Activated CD8-positive, alpha-beta T cell treated with anti-CD3 and anti-CD28 coated beads for 36 hours (primary cell): ENCODE measurements at regions not wholly inside any gene's neighbourhood (a gene's known extent, or its start where the extent isn't known, plus 50 kb on each side); places are given as distances from the start of the nearest gene placed in this dataset.

Experiments
- ATAC-seq: fragments of 200-7000 bp; cut with Tn5 transposase; one replicate; pipeline ENCODE4 v1.10.0; 2021; ENCODE audit warnings: mild to moderate bottlenecking, moderate library complexity
- CTCF ChIA-PET: fragments of 350-600 bp; sonication (Branson Sonifier 250); formaldehyde crosslinking; loops from one replicate; lab custom pipeline; 2021; ENCODE audit warnings: antibody characterized with exemption; lab: Charles Lee
- POLR2A ChIA-PET: fragments of 350-600 bp; sonication (Branson Sonifier 250); formaldehyde crosslinking; loops from one replicate; lab custom pipeline; 2021; ENCODE audit warnings: antibody characterized with exemption; lab: Charles Lee
- DNase-seq: peaks from one replicate; pipeline ENCODE4 v3.0.0-alpha.2; 2020
- H3K27ac Mint-ChIP-seq: one replicate; pipeline ENCODE4 v1.8.0; 2021; ENCODE audit warnings: mild to moderate bottlenecking, mixed read lengths
- H3K27me3 Mint-ChIP-seq: one replicate; pipeline ENCODE4 v1.8.0; 2021; ENCODE audit warnings: mixed read lengths
- H3K36me3 Mint-ChIP-seq: one replicate; pipeline ENCODE4 v1.8.0; 2021; ENCODE audit warnings: low read depth, mixed read lengths
- H3K4me1 Mint-ChIP-seq: one replicate; pipeline ENCODE4 v1.8.0; 2021; ENCODE audit warnings: low read depth, mixed read lengths
- H3K4me3 Mint-ChIP-seq: one replicate; pipeline ENCODE4 v1.8.0; 2021; ENCODE audit warnings: mild to moderate bottlenecking, moderate library complexity, mixed read lengths
- H3K9me3 Mint-ChIP-seq: one replicate; pipeline ENCODE4 v1.8.0; 2021; ENCODE audit warnings: mixed read lengths
- intact Hi-C: fragments of 100-400 bp; cut with micrococcal nuclease; formaldehyde crosslinking; loops from one replicate; pipeline ENCODE4 v1.10.0; 2022
- TF ChIP-seq, protein P1 (sequence below): fragments of 200-600 bp; IDR thresholded peaks from one replicate; pipeline ENCODE4 v1.8.0; 2022; ENCODE audit warnings: antibody characterized with exemption, mild to moderate bottlenecking

DNA sequence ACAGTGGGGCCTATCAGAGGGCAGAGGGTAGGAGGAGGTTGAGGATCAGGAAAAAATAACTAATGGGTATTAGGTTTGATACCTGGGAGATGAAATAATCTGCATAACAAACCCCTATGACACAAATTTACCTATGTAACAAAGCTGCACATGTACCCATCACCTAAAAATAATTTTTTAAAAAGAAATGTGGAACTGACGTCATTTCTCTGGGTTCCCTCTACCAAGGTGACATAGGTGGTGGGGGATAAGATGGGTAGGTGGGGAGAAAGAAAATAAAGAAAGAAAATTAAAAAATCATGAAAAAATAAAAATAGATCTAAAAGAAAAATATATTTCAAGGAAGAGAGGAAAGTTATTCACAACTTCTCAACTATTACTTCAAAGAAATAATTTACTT lies 153.1 kb upstream of the SORCS1 start:
- Mint-ChIP-seq H3K9me3 (peaks cover 7% of the 10 kb centered on the region), H3K36me3 (no peaks in the 10 kb centered on the region), H3K27ac (no peak overlapping the region), H3K4me1 (no peaks in the 10 kb centered on the region), H3K27me3 (no peaks in the 10 kb centered on the region), H3K4me3 (no peak overlapping the region)
- ChIA-PET POLR2A (no interaction called here), CTCF (no interaction called here)
- no peak for DNase-seq
- TF ChIP-seq, protein P1, sequence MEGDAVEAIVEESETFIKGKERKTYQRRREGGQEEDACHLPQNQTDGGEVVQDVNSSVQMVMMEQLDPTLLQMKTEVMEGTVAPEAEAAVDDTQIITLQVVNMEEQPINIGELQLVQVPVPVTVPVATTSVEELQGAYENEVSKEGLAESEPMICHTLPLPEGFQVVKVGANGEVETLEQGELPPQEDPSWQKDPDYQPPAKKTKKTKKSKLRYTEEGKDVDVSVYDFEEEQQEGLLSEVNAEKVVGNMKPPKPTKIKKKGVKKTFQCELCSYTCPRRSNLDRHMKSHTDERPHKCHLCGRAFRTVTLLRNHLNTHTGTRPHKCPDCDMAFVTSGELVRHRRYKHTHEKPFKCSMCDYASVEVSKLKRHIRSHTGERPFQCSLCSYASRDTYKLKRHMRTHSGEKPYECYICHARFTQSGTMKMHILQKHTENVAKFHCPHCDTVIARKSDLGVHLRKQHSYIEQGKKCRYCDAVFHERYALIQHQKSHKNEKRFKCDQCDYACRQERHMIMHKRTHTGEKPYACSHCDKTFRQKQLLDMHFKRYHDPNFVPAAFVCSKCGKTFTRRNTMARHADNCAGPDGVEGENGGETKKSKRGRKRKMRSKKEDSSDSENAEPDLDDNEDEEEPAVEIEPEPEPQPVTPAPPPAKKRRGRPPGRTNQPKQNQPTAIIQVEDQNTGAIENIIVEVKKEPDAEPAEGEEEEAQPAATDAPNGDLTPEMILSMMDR, result no peak
- intact Hi-C loops, result no loop called here
- ATAC-seq, result no peak

DNA sequence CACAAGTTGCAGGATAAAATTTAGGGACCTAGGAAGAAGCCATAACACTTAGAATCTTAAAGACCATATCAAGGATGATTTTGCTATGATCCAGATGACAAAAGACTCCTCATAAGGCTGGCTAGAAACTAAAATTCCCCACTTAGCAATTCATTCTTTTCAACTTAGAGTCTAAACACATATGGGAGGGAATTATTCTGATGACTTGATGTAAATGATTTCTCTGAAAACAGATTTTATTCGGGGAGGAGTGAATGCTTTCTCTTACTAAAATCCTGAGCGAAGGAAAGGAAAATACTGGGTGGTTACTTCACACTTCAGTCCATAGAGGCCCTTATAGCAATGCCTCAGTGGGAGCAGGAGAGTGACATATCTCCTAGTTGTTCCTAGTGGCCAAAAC lies 138.7 kb upstream of the SORCS1 start:
- Mint-ChIP-seq H3K4me1 (no peaks in the 10 kb centered on the region), H3K27ac (no peak overlapping the region), H3K4me3 (no peak overlapping the region), H3K27me3 (no peaks in the 10 kb centered on the region), H3K9me3 (peaks cover 15% of the 10 kb centered on the region), H3K36me3 (no peaks in the 10 kb centered on the region)
- TF ChIP-seq, protein P1, result no peak
- ATAC-seq (no peak), DNase-seq (no peak)
- ChIA-PET CTCF (no interaction called here), POLR2A (no interaction called here)
- intact Hi-C loops, result no loop called here

DNA sequence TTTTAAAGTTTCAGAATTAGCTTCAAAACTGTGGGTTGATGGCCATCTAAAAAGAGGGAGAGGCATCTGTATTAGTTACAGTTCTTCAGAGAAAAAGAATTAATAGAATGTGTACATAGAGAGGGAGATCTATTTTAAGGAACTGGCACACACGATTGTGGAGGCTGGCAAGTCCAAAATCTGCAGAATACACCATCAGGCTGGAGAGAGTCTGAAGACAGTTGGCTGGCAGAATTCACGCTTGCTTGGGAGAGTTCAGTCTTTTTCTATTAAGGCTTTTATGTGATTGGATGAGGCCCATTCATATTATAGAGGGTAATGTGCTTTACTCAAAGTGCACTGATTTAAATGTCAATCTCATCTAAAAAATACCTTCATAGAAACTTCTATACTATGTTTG lies 135.1 kb upstream of the SORCS1 start:
- Mint-ChIP-seq H3K4me3 (no peak overlapping the region), H3K27ac (no peak overlapping the region), H3K36me3 (no peaks in the 10 kb centered on the region), H3K9me3 (peaks cover 22% of the 10 kb centered on the region), H3K27me3 (no peaks in the 10 kb centered on the region), H3K4me1 (no peaks in the 10 kb centered on the region)
- DNase-seq, result no peak
- intact Hi-C loops, result no loop called here
- ATAC-seq, result no peak
- CTCF ChIA-PET, result no interaction called here
- POLR2A ChIA-PET, result no interaction called here
- TF ChIP-seq, protein P1, result no peak

DNA sequence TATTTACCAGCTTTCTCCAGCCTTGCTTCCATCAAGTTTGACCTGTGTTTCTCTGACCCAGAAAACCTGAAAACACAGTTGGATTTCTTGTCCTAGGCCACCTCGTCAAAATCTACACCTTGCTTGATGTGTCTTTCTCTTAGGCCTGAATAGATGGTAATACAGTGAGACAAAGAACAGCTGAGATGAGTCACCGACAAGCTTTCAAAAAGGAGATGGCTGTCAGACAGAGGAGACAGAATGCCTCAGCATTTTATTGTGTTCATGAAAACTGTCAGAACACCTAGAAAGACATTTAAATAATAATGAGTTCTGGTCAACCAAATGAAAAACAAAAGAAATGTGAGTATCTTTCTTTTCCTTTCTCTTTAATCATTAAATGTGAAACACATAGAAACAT lies 119.7 kb upstream of the SORCS1 start:
- TF ChIP-seq, protein P1, result no peak
- H3K27me3 Mint-ChIP-seq, result no peaks in the 10 kb centered on the region
- no peak overlapping the region for H3K27ac Mint-ChIP-seq
- intact Hi-C loops, result no loop called here
- DNase-seq (no peak), ATAC-seq (no peak)
- no peak overlapping the region for H3K4me3 Mint-ChIP-seq
- peaks cover 16% of the 10 kb centered on the region for H3K9me3 Mint-ChIP-seq
- no peaks in the 10 kb centered on the region for H3K4me1 Mint-ChIP-seq
- ChIA-PET CTCF (no interaction called here), POLR2A (no interaction called here)
- H3K36me3 Mint-ChIP-seq, result no peaks in the 10 kb centered on the region

DNA sequence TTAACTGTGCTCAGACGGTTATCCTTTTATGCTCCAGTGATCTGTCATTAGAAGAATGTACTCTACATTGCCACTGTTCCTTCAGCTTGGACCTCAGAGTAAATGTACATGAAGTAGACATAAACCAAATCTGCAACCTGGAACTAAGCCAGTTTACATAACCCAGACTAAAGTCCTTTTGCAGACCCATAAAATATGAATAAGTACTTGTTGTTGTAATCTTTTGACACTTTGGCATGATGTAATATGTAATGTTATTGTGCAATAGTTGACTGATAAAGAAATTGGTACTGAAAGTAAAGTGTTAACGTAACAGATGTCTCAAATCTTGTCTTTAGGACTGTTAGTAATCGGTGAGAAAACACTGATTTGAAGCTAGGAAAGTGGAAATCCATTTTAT lies 115.8 kb upstream of the SORCS1 start:
- DNase-seq (no peak), ATAC-seq (no peak)
- no peaks in the 10 kb centered on the region for H3K4me1 Mint-ChIP-seq
- no peaks in the 10 kb centered on the region for H3K27me3 Mint-ChIP-seq
- CTCF ChIA-PET, result no interaction called here
- no peaks in the 10 kb centered on the region for H3K36me3 Mint-ChIP-seq
- TF ChIP-seq, protein P1, result no peak
- H3K27ac Mint-ChIP-seq, result no peak overlapping the region
- peaks cover 12% of the 10 kb centered on the region for H3K9me3 Mint-ChIP-seq
- H3K4me3 Mint-ChIP-seq, result no peak overlapping the region
- intact Hi-C loops, result no loop called here
- POLR2A ChIA-PET, result no interaction called here
